ENCODE measurements at regions not wholly inside any gene's neighbourhood (a gene's known extent, or its start where the extent isn't known, plus 50 kb on each side); places are given as distances from the start of the nearest gene placed in this dataset.

DNA sequence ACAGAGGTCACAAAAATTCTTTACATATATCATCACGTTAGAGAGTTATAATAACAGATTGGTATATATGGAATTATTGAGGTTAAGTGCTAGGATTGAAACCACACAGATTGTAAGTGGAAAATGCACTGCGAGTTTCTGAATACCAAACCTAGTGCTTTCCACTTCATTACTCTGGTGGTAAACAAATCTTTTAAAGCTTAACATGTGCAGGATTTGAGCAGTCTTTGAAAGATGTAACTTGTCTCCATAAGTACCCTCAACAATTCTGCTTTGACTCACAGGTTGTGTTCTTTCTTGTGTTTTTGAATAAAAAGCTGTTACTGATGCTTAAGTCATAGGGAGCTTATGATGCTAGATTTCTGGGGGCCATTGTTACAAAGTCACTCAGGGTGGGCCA is 314.7 kb upstream of the DACH1 start:
- Mint-ChIP-seq H3K4me3 (no peak overlapping the region), H3K9me3 (peaks cover 8 to 12% of the 10 kb centered on the region in 2 donors)

DNA sequence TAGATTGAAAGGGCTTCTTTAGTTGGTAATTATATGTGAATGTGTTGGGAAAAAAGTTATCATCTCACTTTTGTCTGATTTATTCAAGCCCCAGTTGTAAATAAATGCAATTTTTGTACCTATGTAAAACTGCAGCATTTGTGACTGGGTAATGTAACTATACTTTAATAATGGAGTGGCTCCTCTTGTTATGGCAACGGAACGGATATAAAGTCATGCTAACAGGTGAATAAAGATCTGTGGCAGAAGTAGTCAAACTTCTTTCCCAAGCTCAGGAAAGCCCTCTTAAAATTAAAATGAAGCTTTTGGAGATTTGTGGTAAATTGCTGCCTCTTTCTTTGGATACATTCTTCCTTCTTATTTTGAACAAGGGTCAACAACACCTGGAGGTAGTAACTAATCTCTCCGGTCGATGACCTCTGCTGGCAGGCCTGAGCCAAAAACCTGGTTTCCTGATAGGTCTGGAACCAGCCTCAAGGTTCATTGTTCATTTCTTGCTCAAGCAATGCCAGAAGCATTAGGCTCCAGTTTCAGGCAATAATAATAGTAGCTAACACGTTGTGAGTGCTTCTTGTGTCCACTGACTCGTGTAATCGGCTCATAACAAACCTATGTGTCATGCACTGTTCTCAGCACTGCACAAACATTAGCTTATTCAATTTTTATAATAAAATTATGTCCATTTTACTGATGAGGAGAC is 313.4 kb upstream of the DACH1 start:
- ATAC-seq, result no peak
- Mint-ChIP-seq H3K4me1 (no peaks in the 10 kb centered on the region), H3K9me3 (peaks cover 8 to 12% of the 10 kb centered on the region in 2 donors), H3K4me3 (no peak overlapping the region), H3K27me3 (no peaks in the 10 kb centered on the region), H3K27ac (no peak overlapping the region)
- no peak for DNase-seq

More for the DNA sequence above, 314.7 kb upstream of the DACH1 start:
- DNase-seq (no peak), ATAC-seq (no peak)
- Mint-ChIP-seq H3K27me3 (no peaks in the 10 kb centered on the region), H3K4me1 (no peaks in the 10 kb centered on the region), H3K27ac (no peak overlapping the region)

- no peak overlapping the region for H3K4me3 Mint-ChIP-seq
- no peaks in the 10 kb centered on the region for H3K4me1 Mint-ChIP-seq
- ATAC-seq (no peak), DNase-seq (no peak)
- H3K9me3 Mint-ChIP-seq, result no peaks in the 10 kb centered on the region
- H3K27me3 Mint-ChIP-seq, result no peaks in the 10 kb centered on the region
- no peak overlapping the region for H3K27ac Mint-ChIP-seq
These were observed 307.5 kb upstream of the DACH1 start for GRCh38 chr13:72174549-72174948.

DNA sequence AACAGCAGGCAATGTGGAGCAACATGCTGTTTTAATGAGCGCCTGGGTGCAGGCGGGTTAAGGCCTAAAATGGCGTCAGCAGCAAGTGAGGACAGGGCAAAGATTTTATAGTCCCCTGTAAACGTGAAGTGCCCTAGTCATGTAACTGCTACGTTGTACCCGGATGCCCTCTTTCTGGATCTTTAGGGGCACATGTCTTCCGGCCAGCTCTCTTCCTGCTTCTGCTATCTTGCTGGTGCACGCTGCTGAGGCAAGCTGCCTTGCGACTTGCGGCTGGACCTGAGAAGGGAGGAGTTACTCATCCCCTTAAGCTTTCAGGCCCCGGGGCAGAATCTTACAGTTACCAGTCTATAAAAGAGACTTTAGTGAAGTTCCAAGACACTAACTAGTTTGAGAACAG is 303.6 kb upstream of the DACH1 start:
- ATAC-seq, result no peak
- no peaks in the 10 kb centered on the region for H3K27me3 Mint-ChIP-seq
- no peak for DNase-seq
- no peaks in the 10 kb centered on the region for H3K4me1 Mint-ChIP-seq
- no peak overlapping the region for H3K4me3 Mint-ChIP-seq
- no peaks in the 10 kb centered on the region for H3K9me3 Mint-ChIP-seq
- H3K27ac Mint-ChIP-seq, result no peak overlapping the region

DNA sequence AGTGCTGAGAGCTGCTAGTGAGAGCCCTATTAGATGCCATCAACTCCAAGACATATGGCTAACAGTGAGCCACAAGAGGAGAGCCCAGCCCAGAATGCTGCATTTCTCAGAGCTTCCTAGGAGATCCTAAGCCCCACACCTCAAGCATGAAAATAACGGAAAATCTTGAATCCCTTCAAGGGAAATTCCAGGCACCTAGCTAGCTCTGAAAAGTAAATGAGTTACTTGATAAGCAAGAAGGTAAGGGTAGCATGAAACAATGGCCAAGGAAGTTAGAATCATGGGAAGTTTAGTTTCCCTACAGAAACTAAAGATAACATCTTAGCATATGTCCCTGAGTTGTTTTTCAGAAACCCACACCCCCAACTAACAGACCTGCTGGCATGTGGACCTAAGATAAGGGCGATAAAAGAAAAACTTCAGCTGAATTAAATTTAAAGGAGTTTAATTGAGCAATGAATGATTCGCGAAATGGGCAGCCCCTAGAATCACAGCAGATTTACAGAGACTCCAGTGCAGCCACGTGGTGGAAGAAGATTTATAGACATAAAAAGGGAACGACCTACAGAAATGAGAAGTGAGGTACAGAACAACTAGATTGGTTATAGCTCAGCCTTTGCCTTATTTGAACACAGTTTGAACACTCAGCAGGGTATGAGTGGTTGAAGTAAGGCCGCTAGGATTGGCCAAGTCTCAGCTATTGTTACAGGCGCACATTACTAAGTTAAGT is 301.3 kb upstream of the DACH1 start:
- H3K27me3 Mint-ChIP-seq, result no peaks in the 10 kb centered on the region
- H3K27ac Mint-ChIP-seq, result no peak overlapping the region
- DNase-seq, result no peak
- ATAC-seq, result no peak
- no peak overlapping the region for H3K4me3 Mint-ChIP-seq
- no peaks in the 10 kb centered on the region for H3K4me1 Mint-ChIP-seq
- no peaks in the 10 kb centered on the region for H3K9me3 Mint-ChIP-seq

- ATAC-seq (no peak), DNase-seq (no peak)
- Mint-ChIP-seq H3K4me3 (no peak overlapping the region), H3K27me3 (no peaks in the 10 kb centered on the region), H3K27ac (no peak overlapping the region), H3K4me1 (no peaks in the 10 kb centered on the region), H3K9me3 (no peaks in the 10 kb centered on the region)
These were observed 299.2 kb upstream of the DACH1 start for GRCh38 chr13:72166102-72166650.

- ATAC-seq, result no peak
- no peaks in the 10 kb centered on the region for H3K27me3 Mint-ChIP-seq
- no peaks in the 10 kb centered on the region for H3K4me1 Mint-ChIP-seq
- DNase-seq, result no peak
- no peak overlapping the region for H3K27ac Mint-ChIP-seq
- no peak overlapping the region for H3K4me3 Mint-ChIP-seq
- no peaks in the 10 kb centered on the region for H3K9me3 Mint-ChIP-seq
These were observed 298.3 kb upstream of the DACH1 start for GRCh38 chr13:72165276-72165675.

DNA sequence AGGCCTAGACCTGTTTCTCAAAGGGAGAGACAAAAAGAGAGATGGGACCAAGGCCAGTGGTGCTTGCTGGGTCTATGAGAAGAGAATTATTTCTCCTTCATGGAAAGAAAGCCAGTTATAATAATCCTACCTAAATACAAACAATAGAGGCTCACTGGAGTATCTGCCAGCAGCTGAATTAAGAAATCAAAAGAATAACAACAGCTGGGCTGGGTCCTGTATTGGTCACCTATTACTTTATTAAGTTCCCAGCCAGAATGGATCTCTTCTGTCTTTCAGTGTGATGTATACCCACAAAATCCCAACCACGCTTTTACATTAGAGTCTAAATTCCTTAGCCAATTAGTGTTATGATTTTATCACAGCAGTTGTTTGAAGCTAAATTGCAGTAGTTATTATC is 297.8 kb upstream of the DACH1 start:
- Mint-ChIP-seq H3K27me3 (no peaks in the 10 kb centered on the region), H3K9me3 (no peaks in the 10 kb centered on the region), H3K4me1 (no peaks in the 10 kb centered on the region), H3K27ac (no peak overlapping the region), H3K4me3 (no peak overlapping the region)
- DNase-seq (no peak), ATAC-seq (no peak)

GRCh38 chr13:72163678-72164077 is 296.7 kb upstream of the DACH1 start:
- no peaks in the 10 kb centered on the region for H3K9me3 Mint-ChIP-seq
- no peak overlapping the region for H3K27ac Mint-ChIP-seq
- no peak overlapping the region for H3K4me3 Mint-ChIP-seq
- H3K27me3 Mint-ChIP-seq, result no peaks in the 10 kb centered on the region
- H3K4me1 Mint-ChIP-seq, result no peaks in the 10 kb centered on the region
- no peak for ATAC-seq
- no peak for DNase-seq

- Mint-ChIP-seq H3K27me3 (no peaks in the 10 kb centered on the region), H3K4me1 (no peaks in the 10 kb centered on the region), H3K4me3 (no peak overlapping the region), H3K9me3 (no peaks in the 10 kb centered on the region), H3K27ac (no peak overlapping the region)
- no peak for DNase-seq
- no peak for ATAC-seq
These were observed 294.0 kb upstream of the DACH1 start for GRCh38 chr13:72160977-72161376.

DNA sequence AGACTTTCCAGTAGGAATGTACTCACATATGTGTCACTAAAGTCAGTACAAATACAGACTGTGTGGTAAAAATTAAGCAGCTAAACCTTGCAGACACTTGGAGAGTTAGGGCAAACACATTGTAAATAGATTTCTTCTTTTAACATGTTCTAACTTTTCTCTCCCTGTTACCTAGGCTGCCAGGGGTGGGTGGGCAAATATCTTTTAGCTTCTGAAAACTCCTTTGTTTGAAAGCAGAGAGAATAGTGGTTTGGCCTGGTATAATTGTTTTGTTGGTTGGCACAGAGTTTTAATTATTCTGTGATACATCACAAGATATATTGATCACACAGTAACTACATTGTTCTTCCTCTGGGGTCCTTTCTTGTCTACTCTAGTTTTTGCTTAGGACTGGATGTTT is 289.8 kb upstream of the DACH1 start:
- no peaks in the 10 kb centered on the region for H3K27me3 Mint-ChIP-seq
- ATAC-seq, result no peak

GRCh38 chr13:72153272-72153671 is 286.3 kb upstream of the DACH1 start:
- H3K4me1 Mint-ChIP-seq, result no peaks in the 10 kb centered on the region
- no peak overlapping the region for H3K4me3 Mint-ChIP-seq
- peaks cover 0 to 12% of the 10 kb centered on the region in 2 donors for H3K9me3 Mint-ChIP-seq
- no peaks in the 10 kb centered on the region for H3K27me3 Mint-ChIP-seq
- DNase-seq (no peak), ATAC-seq (no peak)
- H3K27ac Mint-ChIP-seq, result no peak overlapping the region

More for the DNA sequence above, 289.8 kb upstream of the DACH1 start:
- no peak for DNase-seq
- Mint-ChIP-seq H3K4me3 (no peak overlapping the region), H3K4me1 (no peaks in the 10 kb centered on the region), H3K27ac (no peak overlapping the region), H3K9me3 (no peaks in the 10 kb centered on the region)

DNA sequence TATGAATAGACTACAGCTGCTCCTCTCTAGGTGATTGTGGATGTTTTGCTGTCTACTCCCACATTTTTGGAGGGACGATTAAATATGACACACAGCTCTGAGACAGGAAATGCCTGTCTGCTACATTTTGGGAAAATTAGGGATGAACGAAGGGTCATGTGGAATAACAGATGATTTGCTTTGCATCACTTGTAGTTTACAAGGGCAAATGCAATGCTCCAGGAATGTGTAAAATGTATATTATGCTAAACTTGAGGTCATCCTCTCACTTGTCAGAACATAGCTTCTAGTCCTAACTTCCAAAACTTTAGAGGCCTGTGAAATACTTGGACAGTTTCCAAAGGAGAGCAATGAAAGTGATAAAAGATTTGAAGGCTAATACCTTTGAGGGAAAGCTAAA is 284.2 kb upstream of the DACH1 start:
- no peak for ATAC-seq
- Mint-ChIP-seq H3K4me1 (no peaks in the 10 kb centered on the region), H3K4me3 (no peak overlapping the region), H3K9me3 (peaks cover 0 to 12% of the 10 kb centered on the region in 2 donors), H3K27ac (no peak overlapping the region), H3K27me3 (no peaks in the 10 kb centered on the region)
- no peak for DNase-seq

DNA sequence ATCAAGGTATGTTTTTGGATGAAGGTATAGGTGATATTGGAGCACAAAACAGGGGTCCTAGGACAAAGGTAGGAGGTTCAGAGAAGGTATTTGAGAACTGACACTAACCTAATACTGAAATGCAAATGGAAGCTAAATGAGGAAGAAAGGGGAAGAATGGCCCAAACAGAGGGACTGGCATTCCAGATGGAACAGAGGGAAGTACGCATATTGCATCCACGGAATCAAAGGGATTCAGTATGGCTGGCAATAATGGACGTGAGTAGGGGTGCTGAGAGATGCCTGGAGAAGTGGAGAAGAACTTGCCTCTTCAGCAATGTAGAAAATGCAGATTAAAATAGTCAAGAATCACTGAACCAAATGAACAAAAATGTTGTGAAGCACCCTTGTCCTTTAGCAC is 283.5 kb upstream of the DACH1 start:
- Mint-ChIP-seq H3K4me3 (no peak overlapping the region), H3K9me3 (peaks cover 0 to 12% of the 10 kb centered on the region in 2 donors), H3K27me3 (no peaks in the 10 kb centered on the region), H3K27ac (no peak overlapping the region), H3K4me1 (no peaks in the 10 kb centered on the region)
- DNase-seq (no peak), ATAC-seq (no peak)

GRCh38 chr13:72149701-72150100 is 282.7 kb upstream of the DACH1 start:
- DNase-seq (no peak), ATAC-seq (no peak)
- no peaks in the 10 kb centered on the region for H3K27me3 Mint-ChIP-seq
- H3K4me3 Mint-ChIP-seq, result no peak overlapping the region
- no peak overlapping the region for H3K27ac Mint-ChIP-seq
- no peaks in the 10 kb centered on the region for H3K4me1 Mint-ChIP-seq
- peaks cover 0 to 12% of the 10 kb centered on the region in 2 donors for H3K9me3 Mint-ChIP-seq

DNA sequence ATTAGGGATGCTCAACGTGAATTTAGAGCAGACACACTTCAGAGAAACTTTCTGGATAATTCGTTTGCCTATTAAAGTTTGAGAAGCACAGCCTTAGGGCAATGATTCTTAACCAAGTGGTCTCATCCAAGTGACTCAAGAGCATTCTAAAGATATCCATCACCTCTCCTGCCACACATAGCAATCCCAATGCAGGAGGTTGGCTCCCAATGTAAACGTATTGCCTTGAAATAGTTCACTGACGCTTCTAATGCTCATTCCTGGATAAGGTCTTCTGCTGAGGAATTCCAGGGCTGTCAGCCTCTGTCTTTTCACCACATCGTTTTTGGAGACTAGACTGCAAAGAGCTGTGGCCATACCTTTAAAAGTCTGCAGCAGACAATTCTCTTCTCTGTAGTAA is 279.8 kb upstream of the DACH1 start:
- H3K27me3 Mint-ChIP-seq, result no peaks in the 10 kb centered on the region
- H3K27ac Mint-ChIP-seq, result no peak overlapping the region
- ATAC-seq (no peak), DNase-seq (no peak)
- no peak overlapping the region for H3K4me3 Mint-ChIP-seq
- peaks cover 0 to 12% of the 10 kb centered on the region in 2 donors for H3K9me3 Mint-ChIP-seq
- H3K4me1 Mint-ChIP-seq, result no peaks in the 10 kb centered on the region
